Stimulated activated CD4-positive, alpha-beta T cell treated with anti-CD3 and anti-CD28 coated beads, Interleukin-2, amount 100 ng/mL, for 48 hours (primary cell): ENCODE measurements at regions not wholly inside any gene's neighbourhood (a gene's known extent, or its start where the extent isn't known, plus 50 kb on each side); places are given as distances from the start of the nearest gene placed in this dataset.

Source experiments
- DNase-seq, 2 donors: peaks; one replicate each; pipeline ENCODE4 v3.0.0-alpha.2; 2020

- DNase-seq = no peak
These were observed 1719.7 kb upstream of the SLC10A2 start for GRCh38 chr13:104785952-104786351.

GRCh38 chr13:104784891-104785290 is 1718.7 kb upstream of the SLC10A2 start:
- no peak for DNase-seq

GRCh38 chr13:104782741-104783140 is 1716.5 kb upstream of the SLC10A2 start:
- DNase-seq = no peak

GRCh38 chr13:104779311-104779993 is 1713.2 kb upstream of the SLC10A2 start:
- DNase-seq = no peak

GRCh38 chr13:104773775-104774174 is 1707.6 kb upstream of the SLC10A2 start:
- no peak for DNase-seq

GRCh38 chr13:104769545-104769944 is 1703.3 kb upstream of the SLC10A2 start:
- DNase-seq = no peak

- no peak for DNase-seq
These were observed 1700.1 kb upstream of the SLC10A2 start for GRCh38 chr13:104766319-104766718.

- DNase-seq = no peak
These were observed 1698.4 kb upstream of the SLC10A2 start for GRCh38 chr13:104764600-104764999.

- DNase-seq = no peak
These were observed 1692.9 kb upstream of the SLC10A2 start for GRCh38 chr13:104759069-104759468.

GRCh38 chr13:104757712-104758111 is 1691.5 kb upstream of the SLC10A2 start:
- DNase-seq = no peak

- no peak for DNase-seq
These were observed 1684.2 kb upstream of the SLC10A2 start for GRCh38 chr13:104750377-104750776.

GRCh38 chr13:104740641-104741222 is 1674.5 kb upstream of the SLC10A2 start:
- no peak for DNase-seq

GRCh38 chr13:104737713-104738112 is 1671.5 kb upstream of the SLC10A2 start:
- DNase-seq = no peak

GRCh38 chr13:104733427-104733826 is 1667.2 kb upstream of the SLC10A2 start:
- no peak for DNase-seq

- no peak for DNase-seq
These were observed 1648.9 kb upstream of the SLC10A2 start for GRCh38 chr13:104715111-104715510.

GRCh38 chr13:104705031-104705750 is 1639.0 kb upstream of the SLC10A2 start:
- no peak for DNase-seq

GRCh38 chr13:104701591-104701990 is 1635.4 kb upstream of the SLC10A2 start:
- no peak for DNase-seq

GRCh38 chr13:104694397-104694796 is 1628.2 kb upstream of the SLC10A2 start:
- DNase-seq = no peak

GRCh38 chr13:104693126-104693525 is 1626.9 kb upstream of the SLC10A2 start:
- DNase-seq = no peak

- DNase-seq = no peak
These were observed 1625.7 kb upstream of the SLC10A2 start for GRCh38 chr13:104691767-104692467.

GRCh38 chr13:104686484-104686883 is 1620.3 kb upstream of the SLC10A2 start:
- DNase-seq = no peak

GRCh38 chr13:104683789-104684188 is 1617.6 kb upstream of the SLC10A2 start:
- DNase-seq = no peak

- no peak for DNase-seq
These were observed 1611.9 kb upstream of the SLC10A2 start for GRCh38 chr13:104678161-104678560.

GRCh38 chr13:104671901-104672300 is 1605.7 kb upstream of the SLC10A2 start:
- DNase-seq = no peak
